Astrocyte of the spinal cord (primary cell): ENCODE measurements at regions not wholly inside any gene's neighbourhood (a gene's known extent, or its start where the extent isn't known, plus 50 kb on each side); places are given as distances from the start of the nearest gene placed in this dataset.

Experiments
- DNase-seq: peaks from one replicate; pipeline ENCODE4 v3.0.0; 2011; ENCODE audit warnings: low read depth, low spot score
- H3K4me3 ChIP-seq: 2 replicates; pipeline ENCODE4 v1.5.1; 2011; ENCODE audit warnings: low read depth, mild to moderate bottlenecking, low read length, moderate library complexity
- CTCF ChIP-seq: IDR thresholded peaks from 2 replicates; pipeline ENCODE4 v1.5.1; 2012; ENCODE audit warnings: low read depth, mild to moderate bottlenecking, low read length, inconsistent platforms
- in situ Hi-C: cut with HindIII; loops from 2 replicates; pipeline ENCODE4 v1.10.0; 2017; ENCODE audit warnings: low sequenced_read_pairs

- DNase-seq, result no peak
- no peak for TF ChIP-seq CTCF
- no peak overlapping the region for H3K4me3 ChIP-seq
- in situ Hi-C loops, result no loop called here
Observed at GRCh38 chr19:32189956-32190706, 155.3 kb upstream of the ZNF507 start.

GRCh38 chr19:32191921-32192320 is 153.5 kb upstream of the ZNF507 start:
- in situ Hi-C loops, result no loop called here
- TF ChIP-seq CTCF, result no peak

GRCh38 chr19:32195706-32196610 is 149.5 kb upstream of the ZNF507 start:
- DNase-seq, result no peak
- in situ Hi-C loops, result no loop called here
- no peak for TF ChIP-seq CTCF
- no peak overlapping the region for H3K4me3 ChIP-seq

More at GRCh38 chr19:32191921-32192320, 153.5 kb upstream of the ZNF507 start:
- DNase-seq, result no peak
- no peak overlapping the region for H3K4me3 ChIP-seq

GRCh38 chr19:32196690-32197420 is 148.6 kb upstream of the ZNF507 start:
- no peak for TF ChIP-seq CTCF
- no peak for DNase-seq
- H3K4me3 ChIP-seq, result no peak overlapping the region
- in situ Hi-C loops, result no loop called here

- in situ Hi-C loops, result no loop called here
- no peak for TF ChIP-seq CTCF
- no peak for DNase-seq
- H3K4me3 ChIP-seq, result no peak overlapping the region
Observed at GRCh38 chr19:32197896-32198882, 147.2 kb upstream of the ZNF507 start.
